Keratinocyte (primary cell): ENCODE measurements at regions not wholly inside any gene's neighbourhood (a gene's known extent, or its start where the extent isn't known, plus 50 kb on each side); places are given as distances from the start of the nearest gene placed in this dataset.

Source experiments
- CTCF ChIP-seq, 3 experiments: IDR thresholded peaks in 1 of 3; conservative IDR thresholded peaks in 1 of 3; optimal IDR thresholded peaks in 1 of 3; 2 replicates in 2 of 3; 3 replicates in 1 of 3; pipeline versions ENCODE3 to v1.5.1; 2011; ENCODE audit warnings: low read length in 3 of 3, mild to moderate bottlenecking in 3 of 3, moderate library complexity in 2 of 3, control low read depth in 1 of 3, inconsistent platforms in 1 of 3; ENCODE audit not compliant: insufficient read depth in 2 of 3; ENCODE audit errors: extremely low read depth in 1 of 3
- EZH2 ChIP-seq: IDR thresholded peaks from one replicate; pipeline ENCODE4 v1.6.1; 2012; ENCODE audit warnings: inconsistent platforms, mild to moderate bottlenecking, low read length, moderate library complexity

GRCh38 chr13:90526711-90527110 is 820.8 kb upstream of the MIR17HG start:
- TF ChIP-seq CTCF (optimal IDR thresholded peaks at IDR 0.05 in 1 of 3, IDR thresholded peaks at IDR 0.05 in 1 of 3, conservative IDR thresholded peaks at IDR 0.05 in 1 of 3; ENCODE audit: extremely low read depth in 1 of 3, insufficient read depth in 2 of 3, low read length in 3 of 3) (no peak), EZH2 (no peak)
